GM13977 (cell line): ENCODE measurements at regions not wholly inside any gene's neighbourhood (a gene's known extent, or its start where the extent isn't known, plus 50 kb on each side); places are given as distances from the start of the nearest gene placed in this dataset.
"Not testable (repeated sequence)": the region's sequence is repeated elsewhere in the genome, so short reads cannot be mapped to it uniquely, and the experiment has no call there.

Source experiments
- DNase-seq: peaks from one replicate; pipeline ENCODE4 v3.0.0; 2012; ENCODE audit warnings: low spot score
- in situ Hi-C: fragments of 300-500 bp; cut with MboI; formaldehyde crosslinking; loops from one replicate; pipeline ENCODE4 v1.12.0; 2022; ENCODE audit warnings: low sequenced_read_pairs, low pct_unique_long_range_greater_than_20kb, mixed read lengths, inconsistent platforms; ENCODE audit not compliant: unreplicated experiment
- TF ChIP-seq, protein P1 (sequence below): IDR thresholded peaks from 2 replicates; pipeline ENCODE4 v1.5.1; 2012; ENCODE audit warnings: mild to moderate bottlenecking, control low read depth; ENCODE audit not compliant: insufficient read depth; ENCODE audit errors: extremely low read depth, missing control alignments

GRCh38 chrX:112235547-112235946 lies 153.0 kb upstream of the TRPC5 start:
- in situ Hi-C loops: no loop called here
- TF ChIP-seq, protein P1, sequence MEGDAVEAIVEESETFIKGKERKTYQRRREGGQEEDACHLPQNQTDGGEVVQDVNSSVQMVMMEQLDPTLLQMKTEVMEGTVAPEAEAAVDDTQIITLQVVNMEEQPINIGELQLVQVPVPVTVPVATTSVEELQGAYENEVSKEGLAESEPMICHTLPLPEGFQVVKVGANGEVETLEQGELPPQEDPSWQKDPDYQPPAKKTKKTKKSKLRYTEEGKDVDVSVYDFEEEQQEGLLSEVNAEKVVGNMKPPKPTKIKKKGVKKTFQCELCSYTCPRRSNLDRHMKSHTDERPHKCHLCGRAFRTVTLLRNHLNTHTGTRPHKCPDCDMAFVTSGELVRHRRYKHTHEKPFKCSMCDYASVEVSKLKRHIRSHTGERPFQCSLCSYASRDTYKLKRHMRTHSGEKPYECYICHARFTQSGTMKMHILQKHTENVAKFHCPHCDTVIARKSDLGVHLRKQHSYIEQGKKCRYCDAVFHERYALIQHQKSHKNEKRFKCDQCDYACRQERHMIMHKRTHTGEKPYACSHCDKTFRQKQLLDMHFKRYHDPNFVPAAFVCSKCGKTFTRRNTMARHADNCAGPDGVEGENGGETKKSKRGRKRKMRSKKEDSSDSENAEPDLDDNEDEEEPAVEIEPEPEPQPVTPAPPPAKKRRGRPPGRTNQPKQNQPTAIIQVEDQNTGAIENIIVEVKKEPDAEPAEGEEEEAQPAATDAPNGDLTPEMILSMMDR: no peak
- no peak for DNase-seq

- in situ Hi-C loops: no loop called here
- no peak for DNase-seq
- TF ChIP-seq, protein P1: no peak
These were observed 150.6 kb upstream of the TRPC5 start for GRCh38 chrX:112233164-112233563.

DNA sequence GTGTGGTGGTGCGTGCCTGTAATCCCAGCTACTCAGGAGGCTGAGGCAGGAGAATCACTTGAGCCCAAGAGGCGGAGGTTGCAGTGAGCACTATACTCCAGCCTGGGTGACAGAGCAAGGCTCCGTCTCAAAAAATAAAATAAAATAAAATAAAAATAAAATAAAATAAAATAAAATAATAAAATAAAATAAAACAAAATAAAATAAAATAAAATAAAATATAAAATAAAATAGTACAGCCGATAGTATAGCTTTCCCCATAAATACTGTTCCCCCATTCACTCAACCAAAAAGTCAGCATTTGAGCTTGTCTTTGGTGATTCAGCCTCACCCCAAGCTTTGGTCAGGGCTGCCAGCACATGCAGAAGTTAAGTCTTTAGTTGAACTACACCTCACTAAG lies 144.2 kb upstream of the TRPC5 start:
- in situ Hi-C loops, DNase-seq: not testable (repeated sequence)

DNA sequence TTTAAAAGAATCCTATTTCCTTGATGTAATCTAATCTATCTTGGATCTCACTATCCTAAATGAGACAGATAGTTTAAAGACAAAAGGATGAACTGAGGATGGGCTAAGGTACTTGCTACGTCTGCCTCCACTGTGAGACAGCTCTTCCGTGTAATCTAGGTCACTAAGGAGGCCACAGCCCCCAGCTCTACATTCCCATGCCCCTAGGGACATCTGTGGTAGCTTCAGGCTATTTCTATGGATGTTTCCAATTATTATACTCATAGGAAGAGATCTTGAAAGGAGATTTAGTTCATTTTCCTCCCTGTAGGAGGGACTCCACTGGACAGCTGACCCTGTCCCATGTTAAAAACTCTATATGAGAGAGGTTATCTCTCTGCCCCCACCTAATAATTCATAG lies 140.8 kb upstream of the TRPC5 start:
- in situ Hi-C loops: no loop called here
- DNase-seq: no peak
- TF ChIP-seq, protein P1: no peak

DNA sequence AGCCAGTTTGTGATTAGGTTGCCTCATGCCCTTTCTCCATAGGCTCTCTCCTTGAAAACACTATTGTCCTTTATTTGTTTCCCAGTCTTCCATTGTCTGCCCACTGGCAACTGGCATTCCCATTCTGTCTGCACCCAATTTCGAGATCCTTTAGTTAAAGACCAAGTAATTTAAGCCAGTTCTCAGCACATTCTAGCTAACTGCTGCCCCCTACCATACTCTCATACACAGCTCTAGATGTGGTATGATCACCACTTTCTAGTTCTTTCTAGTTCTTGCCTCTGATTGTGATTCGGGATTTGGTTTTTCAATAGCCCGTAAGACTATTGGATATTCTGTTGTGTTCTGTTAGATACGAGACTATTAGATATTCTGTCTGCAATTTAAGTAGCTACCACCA lies 135.8 kb upstream of the TRPC5 start:
- DNase-seq: no peak
- TF ChIP-seq, protein P1: no peak
- in situ Hi-C loops: no loop called here

- DNase-seq: no peak
- TF ChIP-seq, protein P1: no peak
- in situ Hi-C loops: no loop called here
These were observed 128.9 kb upstream of the TRPC5 start for GRCh38 chrX:112211459-112211858.

GRCh38 chrX:112197840-112198239 lies 115.3 kb upstream of the TRPC5 start:
- TF ChIP-seq, protein P1: no peak
- in situ Hi-C loops: no loop called here
- DNase-seq: no peak
